GM12878 (cell line): ENCODE measurements at regions not wholly inside any gene's neighbourhood (a gene's known extent, or its start where the extent isn't known, plus 50 kb on each side); places are given as distances from the start of the nearest gene placed in this dataset.

ENCODE experiments used
- ATAC-seq: fragments of 200-7000 bp; cut with Tn5 transposase; 3 replicates; pipeline ENCODE4 v1.9.1; 2020; ENCODE audit warnings: mild to moderate bottlenecking, moderate library complexity
- BruUV-seq: library from RNA; stranded (reverse); fragments of 400-500 nt; replicated peaks from 2 replicates; lab custom pipeline; 2021; lab: Mats Ljungman, UMichigan
- CTCF ChIA-PET: fragments of 300-600 bp; sonication (Branson Sonifier 250); formaldehyde crosslinking; extraction: SDS; loops from one replicate; lab custom pipeline; 2021; ENCODE audit warnings: inconsistent platforms; lab: Yijun Ruan, JAX
- POLR2A ChIA-PET: fragments of 350-600 bp; formaldehyde crosslinking; extraction: SDS; loops from one replicate; lab custom pipeline; 2021; ENCODE audit warnings: inconsistent platforms; lab: Charles Lee
- RAD21 ChIA-PET: fragments of 300-600 bp; sonication (Branson Sonifier 250); formaldehyde crosslinking; loops from one replicate; lab custom pipeline; 2023; ENCODE audit warnings: antibody characterized with exemption; ENCODE audit not compliant: unreplicated experiment; lab: Charles Lee
- SMC1A ChIA-PET: fragments of 300-600 bp; sonication (Branson Sonifier 250); formaldehyde crosslinking; loops from one replicate; lab custom pipeline; 2023; ENCODE audit not compliant: unreplicated experiment, uncharacterized antibody; lab: Charles Lee
- DNase-seq: peaks from one replicate; pipeline ENCODE4 v3.0.0-alpha.2; 2011; ENCODE audit warnings: low read depth, low spot score
- FAIRE-seq: peaks from 3 replicates; lab custom pipeline; 2011; peaks lifted over from hg19 to GRCh38; lab: Jason Lieb, UNC
- H2AFZ ChIP-seq: 2 replicates; pipeline ENCODE4 v1.6.0; 2011; ENCODE audit warnings: low read depth, low read length, control low read depth; ENCODE audit not compliant: control insufficient read depth
- H3K27ac ChIP-seq: 2 replicates; pipeline ENCODE4 v1.5.1; 2011; ENCODE audit warnings: control low read depth; ENCODE audit not compliant: control insufficient read depth, insufficient read depth
- H3K27me3 ChIP-seq, 2 experiments: replicated peaks in 1 of 2; 2 replicates each; pipeline versions ENCODE4 v1.6.0 to v1.6.1; 2011; ENCODE audit warnings: low read length in 1 of 2; ENCODE audit not compliant: control insufficient read depth in 2 of 2, insufficient read depth in 2 of 2
- H3K36me3 ChIP-seq, 2 experiments: 2 replicates each; pipeline ENCODE4 v1.5.1; 2011; ENCODE audit warnings: low read length in 1 of 2; ENCODE audit not compliant: control insufficient read depth in 2 of 2, insufficient read depth in 2 of 2
- H3K4me1 ChIP-seq: 2 replicates; pipeline ENCODE4 v1.6.1; 2011; ENCODE audit warnings: mild to moderate bottlenecking, low read length, moderate library complexity, mixed read lengths; ENCODE audit not compliant: control insufficient read depth, insufficient read depth
- H3K4me2 ChIP-seq: 2 replicates; pipeline ENCODE4 v1.6.0; 2011; ENCODE audit warnings: control low read depth; ENCODE audit not compliant: control insufficient read depth, insufficient read depth
- H3K4me3 ChIP-seq: fragments of 200-600 bp; sonication (generic); 2 replicates; pipeline ENCODE4 v1.5.1; 2016
- H3K79me2 ChIP-seq: 2 replicates; pipeline ENCODE4 v1.6.0; 2011; ENCODE audit warnings: low read length; ENCODE audit not compliant: control insufficient read depth, insufficient read depth
- H3K9ac ChIP-seq: 2 replicates; pipeline ENCODE4 v1.8.0; 2011; ENCODE audit warnings: low read length, control low read depth, mixed read lengths; ENCODE audit not compliant: control insufficient read depth, insufficient read depth
- H3K9me3 ChIP-seq: replicated peaks from 3 replicates; pipeline ENCODE4 v1.5.1; 2011; ENCODE audit warnings: mild to moderate bottlenecking, low read length; ENCODE audit not compliant: control insufficient read depth, insufficient read depth
- H4K20me1 ChIP-seq: 2 replicates; pipeline ENCODE4 v1.6.0; 2011; ENCODE audit not compliant: control insufficient read depth, insufficient read depth
- DPF2 ChIP-seq: fragments of 450-650 bp; IDR thresholded peaks from 2 replicates; pipeline ENCODE4 v1.6.1; 2017; ENCODE audit warnings: mild to moderate bottlenecking
- HCFC1 ChIP-seq: fragments of 150-350 bp; IDR thresholded peaks from 2 replicates; pipeline ENCODE4 v1.6.1; 2014; ENCODE audit warnings: low read length
- IRF4 ChIP-seq: IDR thresholded peaks from 2 replicates; pipeline ENCODE4 v1.6.1; 2011; ENCODE audit warnings: low read depth, low read length
- NR2F1 ChIP-seq: fragments of 450-650 bp; conservative IDR thresholded peaks from 2 replicates; pipeline ENCODE4 v1.6.1; 2017; ENCODE audit warnings: mild to moderate bottlenecking
- PAX5 ChIP-seq: IDR thresholded peaks from 2 replicates; pipeline ENCODE4 v1.6.1; 2011; ENCODE audit warnings: low read depth, low read length, borderline replicate concordance
- SIN3A ChIP-seq: IDR thresholded peaks from 2 replicates; pipeline ENCODE4 v1.6.1; 2012; ENCODE audit warnings: low read depth, low read length, improper control_type of control experiment
- SREBF2 ChIP-seq: IDR thresholded peaks from 2 replicates; pipeline ENCODE4 v1.6.1; 2012; ENCODE audit warnings: mild to moderate bottlenecking, low read length
- TCF12 ChIP-seq: IDR thresholded peaks from 2 replicates; pipeline ENCODE4 v1.6.1; 2011; ENCODE audit warnings: low read depth, mild to moderate bottlenecking, low read length
- YY1 ChIP-seq: IDR thresholded peaks from 2 replicates; pipeline ENCODE4 v1.6.1; 2011; ENCODE audit warnings: low read depth, mild to moderate bottlenecking, low read length
- WGBS: methylation state at CpG from one replicate; pipeline ENCODE4 v1.1.6; 2016; ENCODE audit warnings: low lambda C conversion rate; ENCODE audit not compliant: insufficient replicate concordance, insufficient coverage; ENCODE audit errors: missing lambda C conversion rate; 5-methylcytosine and 5-hydroxymethylcytosine counted together
- in situ Hi-C: fragments of 300-500 bp; cut with MboI; formaldehyde crosslinking; loops from 9 replicates; pipeline ENCODE4 v1.14.3; 2018; ENCODE audit warnings: mixed read lengths
- intact Hi-C: fragments of 100-400 bp; cut with micrococcal nuclease; formaldehyde crosslinking; loops from one replicate; pipeline ENCODE4 v1.14.2; 2022; ENCODE audit not compliant: unreplicated experiment
- TF ChIP-seq, protein P1 (sequence below): fragments of 450-650 bp; IDR thresholded peaks from 2 replicates; pipeline ENCODE4 v1.6.1; 2018; ENCODE audit warnings: mild to moderate bottlenecking, low read depth, moderate library complexity; ENCODE audit not compliant: partially characterized antibody
- TF ChIP-seq, protein P2 (sequence below): IDR thresholded peaks from 2 replicates; pipeline ENCODE4 v1.6.1; 2011; ENCODE audit warnings: borderline replicate concordance, low read depth, mild to moderate bottlenecking, moderate library complexity, mixed read lengths, low read length; ENCODE audit not compliant: insufficient read depth; ENCODE audit errors: extremely low read length

DNA sequence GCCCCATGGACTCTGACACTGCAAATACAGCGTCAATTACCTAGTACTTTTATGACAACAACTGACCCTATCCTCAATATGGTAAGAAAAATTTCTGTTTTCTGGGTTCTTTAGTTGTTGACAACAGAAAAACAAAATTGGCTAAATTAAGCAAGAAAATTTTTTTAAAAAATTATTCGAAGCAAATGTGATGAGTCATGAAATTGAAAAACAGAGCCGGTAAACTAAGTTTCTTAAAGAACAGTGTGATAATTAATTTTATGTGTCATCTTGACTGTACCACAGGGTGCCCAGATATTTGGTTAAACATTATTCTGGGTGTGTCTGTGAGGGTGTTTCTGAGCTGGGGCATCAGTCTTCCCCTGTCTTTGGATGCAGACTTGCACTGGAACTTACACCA, 107.6 kb upstream of the OPRM1 start:
- Histone ChIP-seq H3K4me1 (no peaks in the 10 kb centered on the region), H4K20me1 (no peaks in the 10 kb centered on the region), H3K79me2 (no peaks in the 10 kb centered on the region), H3K9me3 (no peaks in the 10 kb centered on the region), H3K36me3 (no peaks in the 10 kb centered on the region), H3K4me3 (no peak overlapping the region), H3K27ac (no peak overlapping the region), H2AFZ (no peak overlapping the region), H3K27me3 (no peaks in the 10 kb centered on the region), H3K4me2 (no peak overlapping the region), H3K9ac (no peak overlapping the region)
- DNase-seq, result no peak
- no peak for FAIRE-seq
- ATAC-seq, result no peak
- ChIA-PET SMC1A (no interaction called here), POLR2A (interaction anchor here (0.6 kb wide), 1 partner anchor 406 kb away, joined by 5 read pairs; no protein-coding TSS in a partner anchor), RAD21 (no interaction called here), CTCF (interaction anchor here (2.1 kb wide), 1 partner anchor 14 kb away, joined by 5 read pairs; no protein-coding TSS in a partner anchor)
- TF ChIP-seq SIN3A, result no peak
- TF ChIP-seq IRF4, result no peak
- no peak for TF ChIP-seq PAX5
- TF ChIP-seq, protein P1, sequence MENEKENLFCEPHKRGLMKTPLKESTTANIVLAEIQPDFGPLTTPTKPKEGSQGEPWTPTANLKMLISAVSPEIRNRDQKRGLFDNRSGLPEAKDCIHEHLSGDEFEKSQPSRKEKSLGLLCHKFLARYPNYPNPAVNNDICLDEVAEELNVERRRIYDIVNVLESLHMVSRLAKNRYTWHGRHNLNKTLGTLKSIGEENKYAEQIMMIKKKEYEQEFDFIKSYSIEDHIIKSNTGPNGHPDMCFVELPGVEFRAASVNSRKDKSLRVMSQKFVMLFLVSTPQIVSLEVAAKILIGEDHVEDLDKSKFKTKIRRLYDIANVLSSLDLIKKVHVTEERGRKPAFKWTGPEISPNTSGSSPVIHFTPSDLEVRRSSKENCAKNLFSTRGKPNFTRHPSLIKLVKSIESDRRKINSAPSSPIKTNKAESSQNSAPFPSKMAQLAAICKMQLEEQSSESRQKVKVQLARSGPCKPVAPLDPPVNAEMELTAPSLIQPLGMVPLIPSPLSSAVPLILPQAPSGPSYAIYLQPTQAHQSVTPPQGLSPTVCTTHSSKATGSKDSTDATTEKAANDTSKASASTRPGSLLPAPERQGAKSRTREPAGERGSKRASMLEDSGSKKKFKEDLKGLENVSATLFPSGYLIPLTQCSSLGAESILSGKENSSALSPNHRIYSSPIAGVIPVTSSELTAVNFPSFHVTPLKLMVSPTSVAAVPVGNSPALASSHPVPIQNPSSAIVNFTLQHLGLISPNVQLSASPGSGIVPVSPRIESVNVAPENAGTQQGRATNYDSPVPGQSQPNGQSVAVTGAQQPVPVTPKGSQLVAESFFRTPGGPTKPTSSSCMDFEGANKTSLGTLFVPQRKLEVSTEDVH, result no peak
- TF ChIP-seq, protein P2, sequence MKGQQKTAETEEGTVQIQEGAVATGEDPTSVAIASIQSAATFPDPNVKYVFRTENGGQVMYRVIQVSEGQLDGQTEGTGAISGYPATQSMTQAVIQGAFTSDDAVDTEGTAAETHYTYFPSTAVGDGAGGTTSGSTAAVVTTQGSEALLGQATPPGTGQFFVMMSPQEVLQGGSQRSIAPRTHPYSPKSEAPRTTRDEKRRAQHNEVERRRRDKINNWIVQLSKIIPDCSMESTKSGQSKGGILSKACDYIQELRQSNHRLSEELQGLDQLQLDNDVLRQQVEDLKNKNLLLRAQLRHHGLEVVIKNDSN, result no peak
- TF ChIP-seq YY1, result no peak
- no peak for TF ChIP-seq DPF2
- no peak for TF ChIP-seq SREBF2
- no peak for TF ChIP-seq NR2F1
- no peak for TF ChIP-seq HCFC1
- TF ChIP-seq TCF12, result no peak
- intact Hi-C loops, result no loop called here
- WGBS, result 16% methylated on average over 3 of the region's 3 CpGs
- no TSS peak for BruUV-seq
- in situ Hi-C loops, result no loop called here
